IPS DF 6.9 (cell line): ENCODE measurements at regions not wholly inside any gene's neighbourhood (a gene's known extent, or its start where the extent isn't known, plus 50 kb on each side); places are given as distances from the start of the nearest gene placed in this dataset.

Experiments used
- DNase-seq: peaks from one replicate; pipeline ENCODE4 v3.0.0-alpha.2; 2013; ENCODE audit warnings: low read depth, low spot score
- H3K27ac ChIP-seq: one replicate; pipeline ENCODE4 v1.5.1; 2013; ENCODE audit warnings: low read length, control low read depth
- H3K27me3 ChIP-seq: 2 replicates; pipeline ENCODE4 v1.6.1; 2013; ENCODE audit warnings: mild to moderate bottlenecking, low read length; ENCODE audit not compliant: control insufficient read depth, insufficient read depth
- H3K36me3 ChIP-seq: 2 replicates; pipeline ENCODE4 v1.6.1; 2013; ENCODE audit warnings: low read length; ENCODE audit not compliant: control insufficient read depth, insufficient read depth
- H3K4me1 ChIP-seq: 2 replicates; pipeline ENCODE4 v1.6.1; 2013; ENCODE audit warnings: low read length; ENCODE audit not compliant: control insufficient read depth, insufficient read depth
- H3K4me3 ChIP-seq: 2 replicates; pipeline ENCODE4 v1.5.1; 2013; ENCODE audit warnings: mild to moderate bottlenecking, low read length
- H3K9me3 ChIP-seq: 2 replicates; pipeline ENCODE4 v1.6.1; 2013; ENCODE audit warnings: low read length, inconsistent platforms; ENCODE audit not compliant: control insufficient read depth, insufficient read depth
- WGBS: extraction: QIAGEN DNeasy Blood & Tissue Kit; methylation state at CpG from one replicate; pipeline ENCODE4 v1.1.7; 2013; ENCODE audit warnings: mixed read lengths, missing lambda C conversion rate; ENCODE audit not compliant: insufficient read length, insufficient coverage; 5-methylcytosine and 5-hydroxymethylcytosine counted together

GRCh38 chr2:146161256-146161882, 1641.5 kb upstream of the ZEB2 start:
- no peak overlapping the region for H3K27ac ChIP-seq
- WGBS: no CpG with 5 or more reads among the region's 3 CpGs
- H3K4me1 ChIP-seq: no peaks in the 10 kb centered on the region
- no peak overlapping the region for H3K4me3 ChIP-seq
- H3K9me3 ChIP-seq: no peaks in the 10 kb centered on the region
- no peaks in the 10 kb centered on the region for H3K27me3 ChIP-seq
- DNase-seq: no peak
- H3K36me3 ChIP-seq: no peaks in the 10 kb centered on the region

GRCh38 chr2:146158072-146158674, 1638.3 kb upstream of the ZEB2 start:
- no peak overlapping the region for H3K4me3 ChIP-seq
- no peak for DNase-seq
- H3K27me3 ChIP-seq: no peaks in the 10 kb centered on the region
- H3K27ac ChIP-seq: no peak overlapping the region
- H3K9me3 ChIP-seq: no peaks in the 10 kb centered on the region
- no peaks in the 10 kb centered on the region for H3K36me3 ChIP-seq
- no peaks in the 10 kb centered on the region for H3K4me1 ChIP-seq
- WGBS: no CpG with 5 or more reads among the region's 3 CpGs

- no peaks in the 10 kb centered on the region for H3K36me3 ChIP-seq
- no peaks in the 10 kb centered on the region for H3K27me3 ChIP-seq
- H3K27ac ChIP-seq: no peak overlapping the region
- DNase-seq: no peak
- no peaks in the 10 kb centered on the region for H3K9me3 ChIP-seq
- no peak overlapping the region for H3K4me3 ChIP-seq
- H3K4me1 ChIP-seq: no peaks in the 10 kb centered on the region
- WGBS: no CpG with 5 or more reads among the region's 2 CpGs
Observed at GRCh38 chr2:146147448-146148012, 1627.6 kb upstream of the ZEB2 start.

- Histone ChIP-seq H3K27me3 (no peaks in the 10 kb centered on the region), H3K4me1 (no peaks in the 10 kb centered on the region), H3K27ac (no peak overlapping the region), H3K9me3 (no peaks in the 10 kb centered on the region), H3K36me3 (no peaks in the 10 kb centered on the region), H3K4me3 (no peak overlapping the region)
- WGBS: no CpG with 5 or more reads among the region's 1 CpG
- no peak for DNase-seq
Observed at GRCh38 chr2:146143971-146144370, 1624.1 kb upstream of the ZEB2 start.

- Histone ChIP-seq H3K4me1 (no peaks in the 10 kb centered on the region), H3K27ac (no peak overlapping the region), H3K36me3 (no peaks in the 10 kb centered on the region), H3K4me3 (no peak overlapping the region), H3K9me3 (no peaks in the 10 kb centered on the region), H3K27me3 (no peaks in the 10 kb centered on the region)
- WGBS: no CpG with 5 or more reads among the region's 3 CpGs
- DNase-seq: no peak
Observed at GRCh38 chr2:146138820-146139219, 1618.9 kb upstream of the ZEB2 start.

- H3K4me3 ChIP-seq: no peak overlapping the region
- H3K27ac ChIP-seq: no peak overlapping the region
- H3K9me3 ChIP-seq: no peaks in the 10 kb centered on the region
- WGBS: no CpG with 5 or more reads among the region's 1 CpG
- H3K4me1 ChIP-seq: no peaks in the 10 kb centered on the region
- H3K36me3 ChIP-seq: no peaks in the 10 kb centered on the region
- no peak for DNase-seq
- H3K27me3 ChIP-seq: no peaks in the 10 kb centered on the region
Observed at GRCh38 chr2:146135245-146135644, 1615.3 kb upstream of the ZEB2 start.

GRCh38 chr2:146131785-146132184, 1611.9 kb upstream of the ZEB2 start:
- no CpG with 5 or more reads among the region's 1 CpG for WGBS

GRCh38 chr2:146131048-146131447, 1611.1 kb upstream of the ZEB2 start:
- no peaks in the 10 kb centered on the region for H3K9me3 ChIP-seq
- no CpG with 5 or more reads among the region's 2 CpGs for WGBS
- no peak overlapping the region for H3K27ac ChIP-seq
- H3K4me3 ChIP-seq: no peak overlapping the region
- no peak for DNase-seq
- no peaks in the 10 kb centered on the region for H3K4me1 ChIP-seq
- H3K27me3 ChIP-seq: no peaks in the 10 kb centered on the region
- no peaks in the 10 kb centered on the region for H3K36me3 ChIP-seq

More at GRCh38 chr2:146131785-146132184, 1611.9 kb upstream of the ZEB2 start:
- Histone ChIP-seq H3K9me3 (no peaks in the 10 kb centered on the region), H3K27ac (no peak overlapping the region), H3K27me3 (no peaks in the 10 kb centered on the region), H3K4me3 (no peak overlapping the region), H3K36me3 (no peaks in the 10 kb centered on the region), H3K4me1 (no peaks in the 10 kb centered on the region)
- no peak for DNase-seq

- Histone ChIP-seq H3K36me3 (no peaks in the 10 kb centered on the region), H3K27ac (no peak overlapping the region), H3K9me3 (no peaks in the 10 kb centered on the region), H3K4me1 (no peaks in the 10 kb centered on the region), H3K4me3 (no peak overlapping the region), H3K27me3 (no peaks in the 10 kb centered on the region)
- DNase-seq: no peak
- no CpG with 5 or more reads among the region's 4 CpGs for WGBS
Observed at GRCh38 chr2:146130290-146130689, 1610.4 kb upstream of the ZEB2 start.

- no peaks in the 10 kb centered on the region for H3K36me3 ChIP-seq
- H3K27me3 ChIP-seq: no peaks in the 10 kb centered on the region
- H3K27ac ChIP-seq: no peak overlapping the region
- H3K4me3 ChIP-seq: no peak overlapping the region
- H3K9me3 ChIP-seq: no peaks in the 10 kb centered on the region
- WGBS: no CpG with 5 or more reads among the region's 2 CpGs
- DNase-seq: no peak
- H3K4me1 ChIP-seq: no peaks in the 10 kb centered on the region
Observed at GRCh38 chr2:146129231-146129630, 1609.3 kb upstream of the ZEB2 start.

GRCh38 chr2:146128216-146128615, 1608.3 kb upstream of the ZEB2 start:
- Histone ChIP-seq H3K4me3 (no peak overlapping the region), H3K36me3 (no peaks in the 10 kb centered on the region), H3K27me3 (no peaks in the 10 kb centered on the region), H3K9me3 (no peaks in the 10 kb centered on the region), H3K4me1 (no peaks in the 10 kb centered on the region), H3K27ac (no peak overlapping the region)
- no peak for DNase-seq
- WGBS: no CpG with 5 or more reads among the region's 3 CpGs
